Activated T-cell treated with anti-CD3 and anti-CD28 coated beads, Interleukin-2, amount 50 U/mL, for 24 hours (primary cell): ENCODE measurements at regions not wholly inside any gene's neighbourhood (a gene's known extent, or its start where the extent isn't known, plus 50 kb on each side); places are given as distances from the start of the nearest gene placed in this dataset.

ENCODE experiments used
- DNase-seq: peaks from one replicate; pipeline ENCODE4 v3.0.0-alpha.2; 2020
- H3K27ac Mint-ChIP-seq: 2 replicates; pipeline ENCODE4 v1.8.0; 2020; ENCODE audit warnings: mild to moderate bottlenecking, mixed read lengths
- H3K27me3 Mint-ChIP-seq: 2 replicates; pipeline ENCODE4 v1.8.0; 2020; ENCODE audit warnings: mixed read lengths
- H3K36me3 Mint-ChIP-seq: 2 replicates; pipeline ENCODE4 v1.8.0; 2020; ENCODE audit warnings: low read depth, mixed read lengths
- H3K4me1 Mint-ChIP-seq: 2 replicates; pipeline ENCODE4 v1.8.0; 2020; ENCODE audit warnings: low read depth, mixed read lengths
- H3K4me3 Mint-ChIP-seq: 2 replicates; pipeline ENCODE4 v1.8.0; 2020; ENCODE audit warnings: mild to moderate bottlenecking, moderate library complexity, mixed read lengths
- H3K9me3 Mint-ChIP-seq: 2 replicates; pipeline ENCODE4 v1.8.0; 2020; ENCODE audit warnings: mixed read lengths

GRCh38 chr5:142474431-142475094 lies 149.7 kb upstream of the SPRY4 start:
- DNase-seq, result no peak
- Mint-ChIP-seq H3K4me3 (no peak overlapping the region), H3K9me3 (peaks cover 10% of the 10 kb centered on the region), H3K27me3 (no peaks in the 10 kb centered on the region), H3K4me1 (peaks cover 30% of the 10 kb centered on the region), H3K36me3 (no peaks in the 10 kb centered on the region), H3K27ac (peak overlapping the region; percentile 72)

GRCh38 chr5:142473038-142473437 lies 148.2 kb upstream of the SPRY4 start:
- peaks cover 30% of the 10 kb centered on the region for H3K4me1 Mint-ChIP-seq
- no peak for DNase-seq
- no peaks in the 10 kb centered on the region for H3K36me3 Mint-ChIP-seq
- no peaks in the 10 kb centered on the region for H3K27me3 Mint-ChIP-seq
- no peak overlapping the region for H3K4me3 Mint-ChIP-seq
- peak overlapping the region; percentile 90 for H3K27ac Mint-ChIP-seq
- H3K9me3 Mint-ChIP-seq, result no peaks in the 10 kb centered on the region

- no peaks in the 10 kb centered on the region for H3K9me3 Mint-ChIP-seq
- H3K36me3 Mint-ChIP-seq, result no peaks in the 10 kb centered on the region
- H3K27ac Mint-ChIP-seq, result peak overlapping the region; percentile 90
- peak overlapping the region; percentile 19 for H3K4me3 Mint-ChIP-seq
- peak; percentile 50 for DNase-seq
- H3K27me3 Mint-ChIP-seq, result no peaks in the 10 kb centered on the region
- peaks cover 30% of the 10 kb centered on the region for H3K4me1 Mint-ChIP-seq
Measured at GRCh38 chr5:142472306-142472951, 147.6 kb upstream of the SPRY4 start.

- H3K4me1 Mint-ChIP-seq, result peaks cover 22% of the 10 kb centered on the region
- H3K4me3 Mint-ChIP-seq, result no peak overlapping the region
- H3K27me3 Mint-ChIP-seq, result no peaks in the 10 kb centered on the region
- no peaks in the 10 kb centered on the region for H3K9me3 Mint-ChIP-seq
- no peaks in the 10 kb centered on the region for H3K36me3 Mint-ChIP-seq
- DNase-seq, result no peak
- no peak overlapping the region for H3K27ac Mint-ChIP-seq
Measured at GRCh38 chr5:142466195-142466971, 141.6 kb upstream of the SPRY4 start.

GRCh38 chr5:142465476-142465875 lies 140.7 kb upstream of the SPRY4 start:
- Mint-ChIP-seq H3K27me3 (no peaks in the 10 kb centered on the region), H3K27ac (no peak overlapping the region), H3K4me3 (no peak overlapping the region), H3K4me1 (peaks cover 24% of the 10 kb centered on the region), H3K36me3 (no peaks in the 10 kb centered on the region), H3K9me3 (no peaks in the 10 kb centered on the region)
- DNase-seq, result no peak

- Mint-ChIP-seq H3K9me3 (peaks cover under 1% of the 10 kb centered on the region), H3K4me3 (no peak overlapping the region)
Measured at GRCh38 chr5:142463904-142464303, 139.1 kb upstream of the SPRY4 start.

GRCh38 chr5:142461028-142461590 lies 136.3 kb upstream of the SPRY4 start:
- peaks cover 4% of the 10 kb centered on the region for H3K9me3 Mint-ChIP-seq
- no peaks in the 10 kb centered on the region for H3K36me3 Mint-ChIP-seq
- H3K27me3 Mint-ChIP-seq, result no peaks in the 10 kb centered on the region
- DNase-seq, result no peak
- peaks cover 14% of the 10 kb centered on the region for H3K4me1 Mint-ChIP-seq
- H3K4me3 Mint-ChIP-seq, result no peak overlapping the region
- H3K27ac Mint-ChIP-seq, result no peak overlapping the region

More at GRCh38 chr5:142463904-142464303, 139.1 kb upstream of the SPRY4 start:
- H3K4me1 Mint-ChIP-seq, result peaks cover 20% of the 10 kb centered on the region
- no peaks in the 10 kb centered on the region for H3K27me3 Mint-ChIP-seq
- no peaks in the 10 kb centered on the region for H3K36me3 Mint-ChIP-seq
- no peak for DNase-seq
- no peak overlapping the region for H3K27ac Mint-ChIP-seq

GRCh38 chr5:142459209-142459608 lies 134.4 kb upstream of the SPRY4 start:
- no peak overlapping the region for H3K4me3 Mint-ChIP-seq

GRCh38 chr5:142455856-142456255 lies 131.0 kb upstream of the SPRY4 start:
- Mint-ChIP-seq H3K27ac (no peak overlapping the region), H3K9me3 (peaks cover 10% of the 10 kb centered on the region), H3K4me3 (no peak overlapping the region), H3K4me1 (peaks cover 3% of the 10 kb centered on the region), H3K27me3 (no peaks in the 10 kb centered on the region), H3K36me3 (no peaks in the 10 kb centered on the region)
- no peak for DNase-seq

More at GRCh38 chr5:142459209-142459608, 134.4 kb upstream of the SPRY4 start:
- Mint-ChIP-seq H3K27me3 (no peaks in the 10 kb centered on the region), H3K27ac (no peak overlapping the region), H3K4me1 (peaks cover 8% of the 10 kb centered on the region), H3K9me3 (peaks cover 6% of the 10 kb centered on the region), H3K36me3 (no peaks in the 10 kb centered on the region)
- DNase-seq, result no peak

- Mint-ChIP-seq H3K27me3 (no peaks in the 10 kb centered on the region), H3K27ac (no peak overlapping the region), H3K4me3 (no peak overlapping the region), H3K36me3 (no peaks in the 10 kb centered on the region), H3K9me3 (peaks cover 12% of the 10 kb centered on the region), H3K4me1 (no peaks in the 10 kb centered on the region)
- DNase-seq, result no peak
Measured at GRCh38 chr5:142453932-142454331, 129.1 kb upstream of the SPRY4 start.

- H3K4me1 Mint-ChIP-seq, result peaks cover 5% of the 10 kb centered on the region
- no peak overlapping the region for H3K4me3 Mint-ChIP-seq
- H3K36me3 Mint-ChIP-seq, result no peaks in the 10 kb centered on the region
- H3K27ac Mint-ChIP-seq, result no peak overlapping the region
- H3K27me3 Mint-ChIP-seq, result no peaks in the 10 kb centered on the region
- peaks cover 7% of the 10 kb centered on the region for H3K9me3 Mint-ChIP-seq
- no peak for DNase-seq
Measured at GRCh38 chr5:142450419-142450818, 125.6 kb upstream of the SPRY4 start.

GRCh38 chr5:142447887-142448286 lies 123.1 kb upstream of the SPRY4 start:
- Mint-ChIP-seq H3K9me3 (peaks cover 7% of the 10 kb centered on the region), H3K4me1 (peaks cover 5% of the 10 kb centered on the region), H3K4me3 (no peak overlapping the region), H3K27ac (no peak overlapping the region), H3K36me3 (no peaks in the 10 kb centered on the region), H3K27me3 (no peaks in the 10 kb centered on the region)
- DNase-seq, result no peak

- Mint-ChIP-seq H3K27me3 (peaks cover 3% of the 10 kb centered on the region), H3K4me3 (no peak overlapping the region), H3K27ac (no peak overlapping the region), H3K4me1 (peaks cover 8% of the 10 kb centered on the region), H3K36me3 (no peaks in the 10 kb centered on the region), H3K9me3 (peaks cover 7% of the 10 kb centered on the region)
- DNase-seq, result no peak
Measured at GRCh38 chr5:142446960-142447279, 122.1 kb upstream of the SPRY4 start.

- Mint-ChIP-seq H3K27me3 (peaks cover 7% of the 10 kb centered on the region), H3K4me1 (peaks cover 14% of the 10 kb centered on the region), H3K9me3 (peaks cover 7% of the 10 kb centered on the region), H3K4me3 (no peak overlapping the region), H3K36me3 (no peaks in the 10 kb centered on the region), H3K27ac (no peak overlapping the region)
- DNase-seq, result no peak
Measured at GRCh38 chr5:142446131-142446959, 121.5 kb upstream of the SPRY4 start.
